Keratinocyte (primary cell): ENCODE measurements at regions not wholly inside any gene's neighbourhood (a gene's known extent, or its start where the extent isn't known, plus 50 kb on each side); places are given as distances from the start of the nearest gene placed in this dataset.

Experiments
- DNase-seq: peaks from one replicate; pipeline ENCODE4 v3.0.0-alpha.2; 2011; ENCODE audit warnings: low read depth, missing footprints, low spot score
- FAIRE-seq: peaks from 2 replicates; lab custom pipeline; 2011; peaks lifted over from hg19 to GRCh38; lab: Jason Lieb, UNC
- H2AFZ ChIP-seq: 2 replicates; pipeline ENCODE4 v1.6.0; 2012; ENCODE audit warnings: low read length, control low read depth, inconsistent platforms; ENCODE audit not compliant: control insufficient read depth
- H3K27ac ChIP-seq: 2 replicates; pipeline ENCODE4 v1.5.1; 2011; ENCODE audit warnings: low read length; ENCODE audit not compliant: control insufficient read depth, insufficient read depth
- H3K27me3 ChIP-seq: 3 replicates; pipeline ENCODE4 v1.6.0; 2011; ENCODE audit warnings: low read length; ENCODE audit not compliant: control insufficient read depth, insufficient read depth; ENCODE audit errors: extremely low read depth
- H3K36me3 ChIP-seq, 2 experiments: 2 replicates in 1 of 2; 3 replicates in 1 of 2; pipeline ENCODE4 v1.5.1; 2011; ENCODE audit warnings: low read length in 2 of 2, mild to moderate bottlenecking in 1 of 2; ENCODE audit not compliant: control insufficient read depth in 2 of 2, insufficient read depth in 2 of 2; ENCODE audit errors: extremely low read depth in 1 of 2
- H3K4me1 ChIP-seq: 3 replicates; pipeline ENCODE4 v1.5.1; 2011; ENCODE audit warnings: low read length; ENCODE audit not compliant: control insufficient read depth, insufficient read depth; ENCODE audit errors: extremely low read depth
- H3K4me2 ChIP-seq: 3 replicates; pipeline ENCODE4 v1.6.0; 2011; ENCODE audit warnings: low read depth, low read length; ENCODE audit not compliant: control insufficient read depth, insufficient read depth; ENCODE audit errors: extremely low read depth
- H3K4me3 ChIP-seq, 3 experiments: fragments of 200-600 bp in 1 of 3; sonication (generic) in 1 of 3; 2 replicates in 2 of 3; 3 replicates in 1 of 3; pipeline ENCODE4 v1.5.1; 2011 to 2016; ENCODE audit warnings: low read length in 3 of 3, mild to moderate bottlenecking in 3 of 3, control low read depth in 2 of 3, inconsistent platforms in 1 of 3, low read depth in 1 of 3, mixed read lengths in 1 of 3, mixed run types in 1 of 3, moderate library complexity in 1 of 3; ENCODE audit not compliant: control insufficient read depth in 2 of 3, insufficient read depth in 2 of 3; ENCODE audit errors: extremely low read depth in 1 of 3
- H3K79me2 ChIP-seq: 2 replicates; pipeline ENCODE4 v1.6.0; 2012; ENCODE audit warnings: low read length; ENCODE audit not compliant: control insufficient read depth, insufficient read depth
- H3K9ac ChIP-seq: 3 replicates; pipeline ENCODE4 v1.6.0; 2011; ENCODE audit warnings: low read length; ENCODE audit not compliant: control insufficient read depth, insufficient read depth; ENCODE audit errors: extremely low read depth
- H3K9me1 ChIP-seq: 3 replicates; pipeline ENCODE4 v1.6.0; 2011; ENCODE audit warnings: low read length; ENCODE audit not compliant: control insufficient read depth, insufficient read depth; ENCODE audit errors: extremely low read depth
- H3K9me3 ChIP-seq: 2 replicates; pipeline ENCODE4 v1.5.1; 2012; ENCODE audit warnings: low read depth, low read length; ENCODE audit not compliant: control insufficient read depth
- H4K20me1 ChIP-seq: 3 replicates; pipeline ENCODE4 v1.6.0; 2011; ENCODE audit warnings: low read length; ENCODE audit not compliant: control insufficient read depth, insufficient read depth; ENCODE audit errors: extremely low read depth
- EZH2 ChIP-seq: IDR thresholded peaks from one replicate; pipeline ENCODE4 v1.6.1; 2012; ENCODE audit warnings: inconsistent platforms, mild to moderate bottlenecking, low read length, moderate library complexity
- dilution Hi-C: fragments of 300-500 bp; cut with MboI; formaldehyde crosslinking; loops from one replicate; pipeline ENCODE4 v1.7.0; 2020; ENCODE audit warnings: low sequenced_read_pairs; ENCODE audit not compliant: extremely low pct_ligation_motif_present
- TF ChIP-seq, protein P1 (sequence below), 3 experiments: IDR thresholded peaks in 1 of 3; conservative IDR thresholded peaks in 1 of 3; optimal IDR thresholded peaks in 1 of 3; 2 replicates in 2 of 3; 3 replicates in 1 of 3; pipeline versions ENCODE3 to v1.5.1; 2011; ENCODE audit warnings: low read length in 3 of 3, mild to moderate bottlenecking in 3 of 3, moderate library complexity in 2 of 3, control low read depth in 1 of 3, inconsistent platforms in 1 of 3; ENCODE audit not compliant: insufficient read depth in 2 of 3; ENCODE audit errors: extremely low read depth in 1 of 3

DNA sequence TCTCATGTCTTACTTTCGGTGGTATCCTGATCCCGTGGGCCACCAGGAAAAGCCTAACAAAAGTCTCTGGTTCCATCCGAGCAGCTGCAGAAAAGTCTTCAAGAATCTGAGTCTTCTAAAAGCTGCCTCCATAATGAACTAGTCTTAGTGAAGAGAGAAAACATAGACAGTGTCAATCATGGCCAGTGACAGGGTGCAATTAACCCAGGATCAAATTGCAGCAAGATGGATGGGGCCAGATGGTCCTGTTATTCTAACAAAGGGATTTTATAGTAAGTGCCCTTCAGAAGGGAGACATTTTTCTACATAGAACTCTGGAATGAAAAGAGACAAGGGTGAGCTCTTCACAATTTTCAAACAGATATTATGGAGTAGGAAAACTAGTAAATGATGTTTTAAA lies 281.6 kb upstream of the ZFP64 start:
- TF ChIP-seq, protein P1, sequence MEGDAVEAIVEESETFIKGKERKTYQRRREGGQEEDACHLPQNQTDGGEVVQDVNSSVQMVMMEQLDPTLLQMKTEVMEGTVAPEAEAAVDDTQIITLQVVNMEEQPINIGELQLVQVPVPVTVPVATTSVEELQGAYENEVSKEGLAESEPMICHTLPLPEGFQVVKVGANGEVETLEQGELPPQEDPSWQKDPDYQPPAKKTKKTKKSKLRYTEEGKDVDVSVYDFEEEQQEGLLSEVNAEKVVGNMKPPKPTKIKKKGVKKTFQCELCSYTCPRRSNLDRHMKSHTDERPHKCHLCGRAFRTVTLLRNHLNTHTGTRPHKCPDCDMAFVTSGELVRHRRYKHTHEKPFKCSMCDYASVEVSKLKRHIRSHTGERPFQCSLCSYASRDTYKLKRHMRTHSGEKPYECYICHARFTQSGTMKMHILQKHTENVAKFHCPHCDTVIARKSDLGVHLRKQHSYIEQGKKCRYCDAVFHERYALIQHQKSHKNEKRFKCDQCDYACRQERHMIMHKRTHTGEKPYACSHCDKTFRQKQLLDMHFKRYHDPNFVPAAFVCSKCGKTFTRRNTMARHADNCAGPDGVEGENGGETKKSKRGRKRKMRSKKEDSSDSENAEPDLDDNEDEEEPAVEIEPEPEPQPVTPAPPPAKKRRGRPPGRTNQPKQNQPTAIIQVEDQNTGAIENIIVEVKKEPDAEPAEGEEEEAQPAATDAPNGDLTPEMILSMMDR (optimal IDR thresholded peaks at IDR 0.05 in 1 of 3, IDR thresholded peaks at IDR 0.05 in 1 of 3, conservative IDR thresholded peaks at IDR 0.05 in 1 of 3; ENCODE audit: extremely low read depth in 1 of 3, insufficient read depth in 2 of 3, low read length in 3 of 3) = no peak
- TF ChIP-seq EZH2 = no peak
- dilution Hi-C loops = no loop called here
- Histone ChIP-seq H3K9ac (no peak overlapping the region), H4K20me1 (no peaks in the 10 kb centered on the region), H3K4me3 (no peak overlapping the region), H3K36me3 (no peaks in the 10 kb centered on the region), H3K27ac (no peak overlapping the region), H3K4me2 (no peak overlapping the region), H3K9me3 (no peaks in the 10 kb centered on the region), H3K9me1 (no peaks in the 10 kb centered on the region), H3K4me1 (no peaks in the 10 kb centered on the region), H3K27me3 (no peaks in the 10 kb centered on the region), H2AFZ (no peak overlapping the region), H3K79me2 (no peaks in the 10 kb centered on the region)
- FAIRE-seq (no peak), DNase-seq (no peak)

DNA sequence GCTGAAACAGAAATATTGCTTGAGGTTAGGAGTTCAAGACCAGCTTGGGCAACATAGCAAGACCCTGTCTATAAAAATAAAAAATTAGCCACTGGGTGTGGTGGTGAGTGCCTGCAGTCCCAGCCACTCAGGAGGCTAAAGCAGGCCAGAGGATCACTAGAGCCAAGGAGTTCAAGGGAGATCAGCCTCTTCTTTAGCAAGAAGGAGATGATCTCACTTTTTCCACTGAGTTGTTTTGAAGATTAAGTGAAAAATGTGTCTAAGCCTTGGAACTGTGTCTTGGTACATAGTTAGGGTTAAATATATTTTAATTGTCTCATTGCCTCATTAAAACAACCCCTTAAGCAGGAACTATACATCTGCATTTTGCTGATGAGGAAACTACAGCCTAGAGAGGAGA lies 279.0 kb upstream of the ZFP64 start:
- DNase-seq (no peak), FAIRE-seq (no peak)
- no peak overlapping the region for H3K27ac ChIP-seq
- no peak overlapping the region for H2AFZ ChIP-seq
- H3K4me1 ChIP-seq = no peaks in the 10 kb centered on the region
- dilution Hi-C loops = no loop called here
- no peaks in the 10 kb centered on the region for H4K20me1 ChIP-seq
- no peak overlapping the region for H3K4me3 ChIP-seq
- no peaks in the 10 kb centered on the region for H3K9me1 ChIP-seq
- H3K9ac ChIP-seq = no peak overlapping the region
- no peak for TF ChIP-seq EZH2
- TF ChIP-seq, protein P1 (optimal IDR thresholded peaks at IDR 0.05 in 1 of 3, IDR thresholded peaks at IDR 0.05 in 1 of 3, conservative IDR thresholded peaks at IDR 0.05 in 1 of 3; ENCODE audit: extremely low read depth in 1 of 3, insufficient read depth in 2 of 3, low read length in 3 of 3) = no peak
- no peak overlapping the region for H3K4me2 ChIP-seq
- no peaks in the 10 kb centered on the region for H3K9me3 ChIP-seq
- H3K27me3 ChIP-seq = no peaks in the 10 kb centered on the region
- H3K79me2 ChIP-seq = no peaks in the 10 kb centered on the region
- H3K36me3 ChIP-seq = no peaks in the 10 kb centered on the region
